H9 (cell line): ENCODE measurements at regions not wholly inside any gene's neighbourhood (a gene's known extent, or its start where the extent isn't known, plus 50 kb on each side); places are given as distances from the start of the nearest gene placed in this dataset.

Experiments
- DNase-seq: peaks from one replicate; pipeline ENCODE4 v3.0.0-alpha.2; 2017
- H2AFZ ChIP-seq: one replicate; pipeline ENCODE4 v1.6.1; 2013; ENCODE audit warnings: mild to moderate bottlenecking, low read length, control low read depth, moderate library complexity
- H2AK5ac ChIP-seq: 2 replicates; pipeline ENCODE4 v1.6.1; 2013; ENCODE audit warnings: low read length, control low read depth, mixed read lengths; ENCODE audit not compliant: insufficient read length
- H2BK120ac ChIP-seq: one replicate; pipeline ENCODE4 v1.6.1; 2013; ENCODE audit warnings: low read depth, mild to moderate bottlenecking, low read length, control low read depth, inconsistent platforms; ENCODE audit not compliant: poor library complexity, severe bottlenecking
- H2BK12ac ChIP-seq: 2 replicates; pipeline ENCODE4 v1.6.1; 2013; ENCODE audit warnings: low read length, control low read depth, mixed read lengths, low read depth; ENCODE audit not compliant: insufficient read length
- H2BK15ac ChIP-seq: 2 replicates; pipeline ENCODE4 v1.6.1; 2013; ENCODE audit warnings: low read depth, low read length, control low read depth
- H2BK20ac ChIP-seq: one replicate; pipeline ENCODE4 v1.6.1; 2013; ENCODE audit warnings: low read depth, mild to moderate bottlenecking, low read length, control low read depth, inconsistent platforms; ENCODE audit not compliant: poor library complexity, severe bottlenecking
- H2BK5ac ChIP-seq: 2 replicates; pipeline ENCODE4 v1.6.1; 2013; ENCODE audit warnings: low read length, control low read depth, mixed read lengths; ENCODE audit not compliant: insufficient read length
- H3K14ac ChIP-seq: 2 replicates; pipeline ENCODE4 v1.6.1; 2013; ENCODE audit warnings: low read length, control low read depth; ENCODE audit not compliant: insufficient read depth
- H3K18ac ChIP-seq: 2 replicates; pipeline ENCODE4 v1.6.1; 2013; ENCODE audit warnings: low read depth, mild to moderate bottlenecking, mixed read lengths, low read length, control low read depth; ENCODE audit not compliant: insufficient read length
- H3K23ac ChIP-seq: 2 replicates; pipeline ENCODE4 v1.6.1; 2013; ENCODE audit warnings: low read length, control low read depth, mixed read lengths, low read depth; ENCODE audit not compliant: insufficient read length
- H3K23me2 ChIP-seq: 2 replicates; pipeline ENCODE4 v1.6.1; 2013; ENCODE audit warnings: low read depth, mild to moderate bottlenecking, mixed read lengths, low read length, control low read depth; ENCODE audit not compliant: insufficient read length, poor library complexity, severe bottlenecking
- H3K27ac ChIP-seq: 2 replicates; pipeline ENCODE4 v1.5.1; 2013; ENCODE audit warnings: low read length, control low read depth, mixed read lengths, low read depth; ENCODE audit not compliant: insufficient read length
- H3K27me3 ChIP-seq: 2 replicates; pipeline ENCODE4 v1.6.1; 2013; ENCODE audit warnings: low read length, control low read depth, inconsistent platforms; ENCODE audit not compliant: insufficient read depth
- H3K4ac ChIP-seq: 2 replicates; pipeline ENCODE4 v1.6.1; 2013; ENCODE audit warnings: low read depth, mild to moderate bottlenecking, control low read depth, inconsistent platforms, low read length, moderate library complexity
- H3K4me1 ChIP-seq: 2 replicates; pipeline ENCODE4 v1.6.1; 2013; ENCODE audit warnings: low read length, control low read depth, inconsistent platforms; ENCODE audit not compliant: insufficient read depth
- H3K4me2 ChIP-seq: 2 replicates; pipeline ENCODE4 v1.6.1; 2013; ENCODE audit warnings: low read length, control low read depth, mixed read lengths; ENCODE audit not compliant: insufficient read length, insufficient read depth
- H3K56ac ChIP-seq: 2 replicates; pipeline ENCODE4 v1.6.1; 2013; ENCODE audit warnings: low read depth, mild to moderate bottlenecking, mixed read lengths, low read length, control low read depth; ENCODE audit not compliant: insufficient read length
- H3K79me1 ChIP-seq: 2 replicates; pipeline ENCODE4 v1.6.1; 2013; ENCODE audit warnings: low read depth, mild to moderate bottlenecking, moderate library complexity, low read length, control low read depth, inconsistent platforms; ENCODE audit not compliant: insufficient read depth, poor library complexity, severe bottlenecking
- H3K79me2 ChIP-seq: 2 replicates; pipeline ENCODE4 v1.6.1; 2013; ENCODE audit warnings: low read length, control low read depth, inconsistent platforms; ENCODE audit not compliant: insufficient read depth
- H3K9ac ChIP-seq: 2 replicates; pipeline ENCODE4 v1.6.1; 2013; ENCODE audit warnings: low read length, control low read depth, mixed read lengths; ENCODE audit not compliant: insufficient read length; ENCODE audit errors: extremely low read depth
- H3K9me3 ChIP-seq: one replicate; pipeline ENCODE4 v1.6.1; 2013; ENCODE audit warnings: low read depth, low read length, inconsistent platforms; ENCODE audit not compliant: control insufficient read depth
- H3T11ph ChIP-seq: one replicate; pipeline ENCODE4 v1.6.1; 2013; ENCODE audit warnings: mild to moderate bottlenecking, low read length, control low read depth, inconsistent platforms
- H4K20me1 ChIP-seq: one replicate; pipeline ENCODE4 v1.6.1; 2013; ENCODE audit not compliant: control insufficient read depth, insufficient read length, insufficient read depth
- H4K5ac ChIP-seq: 2 replicates; pipeline ENCODE4 v1.6.1; 2013; ENCODE audit warnings: low read depth, mild to moderate bottlenecking, mixed read lengths, low read length, control low read depth; ENCODE audit not compliant: insufficient read length
- H4K8ac ChIP-seq: replicated peaks from 2 replicates; pipeline ENCODE4 v1.6.1; 2013; ENCODE audit warnings: low read length, control low read depth, mixed read lengths, low read depth; ENCODE audit not compliant: insufficient read length
- H4K91ac ChIP-seq: 2 replicates; pipeline ENCODE4 v1.6.1; 2013; ENCODE audit warnings: low read depth, mild to moderate bottlenecking, moderate library complexity, mixed read lengths, low read length, control low read depth; ENCODE audit not compliant: insufficient read length
- H3K27ac Mint-ChIP-seq, 3 experiments: 2 replicates in 2 of 3; 3 replicates in 1 of 3; pipeline ENCODE4 v1.8.0; 2020 to 2021; ENCODE audit warnings: mixed read lengths in 3 of 3, mild to moderate bottlenecking in 1 of 3, moderate library complexity in 1 of 3
- H3K27me3 Mint-ChIP-seq: 2 replicates; pipeline ENCODE4 v1.8.0; 2021; ENCODE audit warnings: low read depth, mild to moderate bottlenecking, moderate library complexity, mixed read lengths
- H3K36me3 Mint-ChIP-seq, 3 experiments: 2 replicates in 2 of 3; 3 replicates in 1 of 3; pipeline ENCODE4 v1.8.0; 2020 to 2021; ENCODE audit warnings: low read depth in 3 of 3, mixed read lengths in 3 of 3; ENCODE audit not compliant: insufficient read depth in 1 of 3
- H3K4me1 Mint-ChIP-seq, 2 experiments: 2 replicates each; pipeline ENCODE4 v1.8.0; 2020; ENCODE audit warnings: mixed read lengths in 2 of 2
- H3K4me3 Mint-ChIP-seq, 2 experiments: 2 replicates in 1 of 2; 3 replicates in 1 of 2; pipeline ENCODE4 v1.8.0; 2020 to 2021; ENCODE audit warnings: mild to moderate bottlenecking in 2 of 2, mixed read lengths in 2 of 2, moderate library complexity in 1 of 2
- H3K9me3 Mint-ChIP-seq, 2 experiments: 2 replicates in 1 of 2; 3 replicates in 1 of 2; pipeline ENCODE4 v1.8.0; 2020; ENCODE audit warnings: mild to moderate bottlenecking in 2 of 2, mixed read lengths in 2 of 2, moderate library complexity in 1 of 2
- TF ChIP-seq, protein P1 (sequence below): fragments of 200-600 bp; sonication (generic); conservative IDR thresholded peaks from 3 replicates; pipeline ENCODE4 v1.8.0; 2021; ENCODE audit warnings: antibody characterized with exemption, mild to moderate bottlenecking

DNA sequence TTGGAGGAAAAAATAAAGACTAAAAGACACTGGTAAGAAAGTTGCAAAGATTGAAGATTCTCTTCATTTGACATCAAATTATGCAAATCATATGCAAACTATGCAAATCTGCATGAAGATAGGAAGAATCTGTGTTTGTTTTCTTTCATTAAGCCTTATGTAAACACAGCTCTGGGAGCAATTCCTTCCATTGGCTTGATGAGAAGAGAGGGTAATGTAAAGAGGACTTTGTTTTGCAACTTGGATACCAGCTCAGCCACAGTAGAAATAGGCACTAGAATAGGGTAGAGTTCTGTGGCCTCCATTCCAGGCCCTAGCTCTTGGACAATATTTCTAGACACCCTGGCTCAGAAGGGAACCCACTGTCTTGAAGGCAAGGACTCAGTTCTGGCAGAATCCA is 388.4 kb upstream of the RASGEF1B start:
- Histone ChIP-seq H3K4me2 (no peak overlapping the region), H4K20me1 (no peaks in the 10 kb centered on the region), H3K27me3 (no peaks in the 10 kb centered on the region), H2BK12ac (no peak overlapping the region), H2AFZ (no peak overlapping the region), H3K27ac (no peak overlapping the region), H3K23ac (no peak overlapping the region), H3K23me2 (no peaks in the 10 kb centered on the region), H4K91ac (no peak overlapping the region), H3K9ac (no peak overlapping the region), H3K4me1 (no peaks in the 10 kb centered on the region), H3K18ac (no peak overlapping the region), H3K56ac (no peak overlapping the region), H2BK15ac (no peak overlapping the region), H3K9me3 (no peaks in the 10 kb centered on the region), H4K8ac (no peak overlapping the region), H3K79me2 (no peaks in the 10 kb centered on the region), H4K5ac (no peak overlapping the region), H3K14ac (no peak overlapping the region), H2BK20ac (no peak overlapping the region), H2BK5ac (no peak overlapping the region), H3K4ac (no peak overlapping the region), H2AK5ac (no peak overlapping the region), H3K79me1 (no peaks in the 10 kb centered on the region), H3T11ph (no peak overlapping the region), H2BK120ac (no peak overlapping the region)
- no peak for DNase-seq
- no peaks in the 10 kb centered on the region for H3K27me3 Mint-ChIP-seq
- TF ChIP-seq, protein P1, sequence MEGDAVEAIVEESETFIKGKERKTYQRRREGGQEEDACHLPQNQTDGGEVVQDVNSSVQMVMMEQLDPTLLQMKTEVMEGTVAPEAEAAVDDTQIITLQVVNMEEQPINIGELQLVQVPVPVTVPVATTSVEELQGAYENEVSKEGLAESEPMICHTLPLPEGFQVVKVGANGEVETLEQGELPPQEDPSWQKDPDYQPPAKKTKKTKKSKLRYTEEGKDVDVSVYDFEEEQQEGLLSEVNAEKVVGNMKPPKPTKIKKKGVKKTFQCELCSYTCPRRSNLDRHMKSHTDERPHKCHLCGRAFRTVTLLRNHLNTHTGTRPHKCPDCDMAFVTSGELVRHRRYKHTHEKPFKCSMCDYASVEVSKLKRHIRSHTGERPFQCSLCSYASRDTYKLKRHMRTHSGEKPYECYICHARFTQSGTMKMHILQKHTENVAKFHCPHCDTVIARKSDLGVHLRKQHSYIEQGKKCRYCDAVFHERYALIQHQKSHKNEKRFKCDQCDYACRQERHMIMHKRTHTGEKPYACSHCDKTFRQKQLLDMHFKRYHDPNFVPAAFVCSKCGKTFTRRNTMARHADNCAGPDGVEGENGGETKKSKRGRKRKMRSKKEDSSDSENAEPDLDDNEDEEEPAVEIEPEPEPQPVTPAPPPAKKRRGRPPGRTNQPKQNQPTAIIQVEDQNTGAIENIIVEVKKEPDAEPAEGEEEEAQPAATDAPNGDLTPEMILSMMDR = no peak
- peaks cover 11 to 13% of the 10 kb centered on the region in 2 experiments for H3K4me1 Mint-ChIP-seq
- H3K9me3 Mint-ChIP-seq = peaks cover 11 to 15% of the 10 kb centered on the region in 2 experiments
- no peak overlapping the region for H3K4me3 Mint-ChIP-seq
- H3K27ac Mint-ChIP-seq = no peak overlapping the region
- H3K36me3 Mint-ChIP-seq = peaks cover 5 to 15% (median 9%) of the 10 kb centered on the region in 3 experiments
